ENCODE measurements at regions not wholly inside any gene's neighbourhood (a gene's known extent, or its start where the extent isn't known, plus 50 kb on each side); places are given as distances from the start of the nearest gene placed in this dataset.

GRCh38 chr17:71759422-71760060, 361.3 kb upstream of the SOX9 start:
- Histone ChIP-seq H4K5ac (ENCODE audit: insufficient read length, low read depth, low read length) (no peak overlapping the region), H3K56ac (replicated peaks; ENCODE audit: insufficient read length, low read depth, low read length) (no peak overlapping the region), H3K4me1 (replicated peaks in 1 of 4; ENCODE audit: control insufficient read depth in 3 of 4, insufficient read depth in 4 of 4, low read length in 3 of 4) (no peaks in the 10 kb centered on the region), H3K18ac (ENCODE audit: extremely low read depth, low read length) (no peak overlapping the region), H2AFZ (ENCODE audit: low read length) (no peak overlapping the region), H3K4me3 (ENCODE audit: extremely low read depth in 1 of 4, insufficient read depth in 2 of 4, low read depth in 3 of 4, low read length in 4 of 4) (no peak overlapping the region), H2BK20ac (ENCODE audit: low read length) (no peak overlapping the region), H3K4me2 (ENCODE audit: insufficient read depth in 1 of 2, low read depth in 2 of 2, low read length in 2 of 2) (no peak overlapping the region), H4K91ac (replicated peaks; ENCODE audit: insufficient read length, low read length) (no peak overlapping the region), H3K36me3 (ENCODE audit: control insufficient read depth in 2 of 4, insufficient read depth in 4 of 4, low read length in 3 of 4) (no peaks in the 10 kb centered on the region), H3K23ac (ENCODE audit: insufficient read length) (no peak overlapping the region), H3K27me3 (replicated peaks in 1 of 4; ENCODE audit: control insufficient read depth in 3 of 4, extremely low read depth in 1 of 4, insufficient read depth in 3 of 4, low read length in 3 of 4) (no peaks in the 10 kb centered on the region), H2AK5ac (ENCODE audit: low read depth, low read length) (no peak overlapping the region), H2BK5ac (ENCODE audit: low read depth, low read length) (no peak overlapping the region), H3K9me3 (ENCODE audit: insufficient read depth in 2 of 2, low read depth in 1 of 2, low read length in 1 of 2) (no peaks in the 10 kb centered on the region), H3K23me2 (ENCODE audit: low read depth, low read length) (no peaks in the 10 kb centered on the region), H3K27ac (ENCODE audit: low read depth, low read length) (no peak overlapping the region), H3K4ac (replicated peaks; ENCODE audit: insufficient read length, low read depth, low read length) (no peak overlapping the region), H3K79me1 (ENCODE audit: low read depth, low read length) (no peaks in the 10 kb centered on the region), H2BK12ac (ENCODE audit: low read depth, low read length) (no peak overlapping the region), H2BK120ac (replicated peaks; ENCODE audit: low read depth, low read length) (no peak overlapping the region), H3K79me2 (ENCODE audit: control insufficient read depth in 1 of 2, insufficient read depth in 2 of 2, low read length in 2 of 2) (no peaks in the 10 kb centered on the region), H2BK15ac (ENCODE audit: low read length) (no peak overlapping the region), H4K8ac (ENCODE audit: extremely low read depth, insufficient read depth, low read length) (no peak overlapping the region), H4K20me1 (replicated peaks in 1 of 2; ENCODE audit: control insufficient read depth in 1 of 2, insufficient read depth in 2 of 2, low read length in 2 of 2) (no peaks in the 10 kb centered on the region), H3K14ac (ENCODE audit: insufficient read length) (no peak overlapping the region), H3K9ac (replicated peaks in 1 of 4; ENCODE audit: extremely low read depth in 1 of 4, low read depth in 3 of 4, low read length in 3 of 4) (no peak overlapping the region)
- CTCF ChIA-PET (ENCODE audit: partially characterized antibody): interaction anchor here (0.8 to 1.5 kb wide), 7 partner anchors 10 to 993 kb away, joined by 3 read pairs; no protein-coding TSS in a partner anchor
- FAIRE-seq (no peak), DNase-seq (ENCODE audit: low read depth in 1 of 2, low spot score in 2 of 2) (no peak)
- TF ChIP-seq SRF (IDR thresholded peaks at IDR 0.05; ENCODE audit: low read depth, low read length) (no peak), BACH1 (IDR thresholded peaks at IDR 0.05; ENCODE audit: low read length) (no peak)
- WGBS, 2 experiments (ENCODE audit: extremely low coverage in 1 of 2, insufficient coverage in 1 of 2, insufficient read length in 1 of 2, insufficient replicate concordance in 2 of 2, low coverage in 1 of 2, low lambda C conversion rate in 2 of 2, missing lambda C conversion rate in 1 of 2): 92% methylated on average over 8 of the region's 8 CpGs; no CpG with 5 or more reads in 1 of the 2 experiments
- POLR2A ChIA-PET (ENCODE audit: partially characterized antibody): no interaction called here
